Breast epithelium (tissue), 3 donors: ENCODE measurements at regions not wholly inside any gene's neighbourhood (a gene's known extent, or its start where the extent isn't known, plus 50 kb on each side); places are given as distances from the start of the nearest gene placed in this dataset.

ENCODE experiments used
- CTCF ChIP-seq, 3 donors: fragments of 450-650 bp; IDR thresholded peaks; one replicate each; pipeline ENCODE4 v1.5.1; 2016 to 2017; ENCODE audit warnings: antibody characterized with exemption in 3 of 3, mild to moderate bottlenecking in 3 of 3, moderate library complexity in 3 of 3
- POLR2AphosphoS5 ChIP-seq, 3 donors: sonication (generic); formaldehyde crosslinking; IDR thresholded peaks; one replicate each; pipeline ENCODE4 v1.6.1; 2017; ENCODE audit warnings: antibody characterized with exemption in 3 of 3

- no peak for TF ChIP-seq CTCF (IDR thresholded peaks at IDR 0.05)
- TF ChIP-seq POLR2AphosphoS5 (IDR thresholded peaks at IDR 0.05) = no peak
These were observed 836.7 kb downstream of the SOCS6 start for GRCh38 chr18:71125581-71125980.
